Esophagus mucosa (tissue), 1 donor: ENCODE measurements at regions not wholly inside any gene's neighbourhood (a gene's known extent, or its start where the extent isn't known, plus 50 kb on each side); places are given as distances from the start of the nearest gene placed in this dataset.

ENCODE experiments used
- ATAC-seq: fragments of 200-7000 bp; cut with Tn5 transposase; one replicate; pipeline ENCODE4 v1.9.1; 2020
- donor health status: DM: yes; HTN: yes; CAD: no.

DNA sequence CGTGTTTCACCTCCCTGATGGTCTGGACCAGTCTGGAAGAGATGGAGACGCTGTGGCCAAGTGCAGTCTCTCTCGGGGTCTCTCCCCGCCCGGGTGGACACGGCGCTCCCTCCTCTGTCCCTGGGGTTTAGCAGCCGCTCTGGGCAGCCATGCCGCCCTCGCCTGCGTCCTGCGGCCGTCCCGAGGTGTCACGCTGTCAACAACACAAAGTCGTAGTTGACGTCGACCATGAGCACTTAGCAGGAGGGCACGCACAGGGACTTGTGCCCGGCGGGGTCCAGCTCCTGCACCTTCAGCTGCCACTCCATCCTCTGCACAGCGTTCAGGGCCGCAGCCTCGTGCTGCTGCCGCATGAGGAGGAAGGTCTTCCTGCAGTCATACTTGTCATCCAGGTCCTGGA, 368.9 kb downstream of the CDH9 start:
- no peak for ATAC-seq

GRCh38 chr5:26669031-26669430, 369.4 kb downstream of the CDH9 start:
- ATAC-seq: no peak

DNA sequence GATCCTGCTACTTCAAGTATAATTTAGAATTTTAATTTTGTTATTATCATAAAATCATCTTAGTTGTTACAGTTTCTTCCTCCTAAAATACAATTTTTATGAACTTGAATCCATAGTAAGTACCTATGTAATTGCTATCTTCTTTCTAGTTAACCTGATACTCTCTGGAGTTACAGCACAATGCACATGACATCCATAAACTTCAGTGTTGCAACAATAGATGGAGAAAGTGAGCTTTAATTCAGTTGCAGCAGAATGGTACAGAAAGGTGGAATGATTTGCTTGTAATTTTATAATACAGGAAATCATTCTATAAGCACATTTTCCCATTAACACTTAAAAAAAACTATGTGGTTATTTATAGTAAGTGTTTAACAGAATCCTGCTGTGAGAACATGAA, 372.0 kb downstream of the CDH9 start:
- no peak for ATAC-seq

GRCh38 chr5:26663500-26663899, 374.9 kb downstream of the CDH9 start:
- ATAC-seq: no peak

GRCh38 chr5:26662806-26663360, 375.5 kb downstream of the CDH9 start:
- ATAC-seq: no peak

- no peak for ATAC-seq
Measured at GRCh38 chr5:26660116-26660515, 378.3 kb downstream of the CDH9 start.

- ATAC-seq: no peak
Measured at GRCh38 chr5:26649000-26649399, 389.4 kb downstream of the CDH9 start.

GRCh38 chr5:26647781-26648180, 390.6 kb downstream of the CDH9 start:
- no peak for ATAC-seq

DNA sequence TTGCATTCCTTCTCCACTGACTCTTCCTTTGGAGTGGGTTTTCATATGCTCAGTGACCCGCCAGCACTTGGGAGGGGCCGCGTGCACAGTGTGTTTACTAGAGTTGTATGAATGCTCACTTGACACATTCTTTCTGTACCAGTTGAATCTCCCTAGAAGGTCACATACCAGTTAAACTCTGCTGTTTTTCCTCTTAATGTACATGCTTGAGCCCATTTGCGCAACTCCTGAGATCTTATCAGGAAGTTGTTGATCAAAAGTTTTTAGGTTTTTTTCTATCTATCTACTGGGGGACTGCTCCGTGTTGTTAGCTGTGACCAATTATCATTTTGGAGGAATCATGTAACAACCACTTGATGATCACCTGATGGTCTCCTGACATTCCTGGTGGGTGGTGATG, 392.7 kb downstream of the CDH9 start:
- ATAC-seq: no peak

DNA sequence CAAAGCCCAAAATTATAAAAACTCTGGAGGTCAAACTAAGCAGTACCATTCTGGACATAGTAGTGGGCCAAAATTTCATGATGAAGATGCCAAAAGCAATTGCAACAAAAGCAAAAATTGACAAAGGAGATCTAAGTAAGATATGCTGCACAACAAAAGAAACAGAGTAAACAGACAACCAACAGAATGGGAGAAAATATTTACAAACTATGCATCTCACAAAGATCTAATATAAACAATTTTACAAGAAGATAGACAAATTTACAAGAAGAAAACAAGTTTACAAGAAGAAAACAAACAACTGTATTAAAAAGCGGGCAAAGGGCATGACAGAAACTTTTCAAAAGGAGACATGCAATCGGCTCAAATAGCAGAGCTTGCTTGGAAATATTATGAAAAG, 396.9 kb downstream of the CDH9 start:
- no peak for ATAC-seq

- ATAC-seq: no peak
Measured at GRCh38 chr5:26625099-26625498, 413.3 kb downstream of the CDH9 start.

- no peak for ATAC-seq
Measured at GRCh38 chr5:26622947-26623346, 415.4 kb downstream of the CDH9 start.

- ATAC-seq: no peak
Measured at GRCh38 chr5:26610577-26610976, 427.8 kb downstream of the CDH9 start.

GRCh38 chr5:26601563-26601962, 436.8 kb downstream of the CDH9 start:
- no peak for ATAC-seq

GRCh38 chr5:26582350-26583045, 455.9 kb downstream of the CDH9 start:
- ATAC-seq: no peak

DNA sequence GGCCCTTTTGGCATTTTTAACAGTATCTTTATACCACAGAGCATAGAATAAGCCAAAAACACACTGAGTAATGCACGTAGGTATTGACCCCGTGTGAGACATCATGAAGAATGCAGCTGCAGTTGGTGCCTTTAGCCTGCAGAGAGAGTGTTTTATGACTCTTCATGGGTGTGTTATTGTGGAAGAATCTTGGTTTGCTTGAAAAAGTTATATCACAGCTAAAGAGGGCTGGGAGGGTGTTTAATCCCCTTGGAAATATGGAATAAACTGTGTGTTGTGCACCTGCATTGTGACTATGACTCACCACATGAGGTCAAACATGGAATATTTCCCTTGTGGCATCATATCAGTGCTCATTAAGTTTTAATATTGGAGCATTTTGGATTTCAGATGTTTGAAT, 458.7 kb downstream of the CDH9 start:
- ATAC-seq: no peak

GRCh38 chr5:26578002-26578401, 460.4 kb downstream of the CDH9 start:
- no peak for ATAC-seq

DNA sequence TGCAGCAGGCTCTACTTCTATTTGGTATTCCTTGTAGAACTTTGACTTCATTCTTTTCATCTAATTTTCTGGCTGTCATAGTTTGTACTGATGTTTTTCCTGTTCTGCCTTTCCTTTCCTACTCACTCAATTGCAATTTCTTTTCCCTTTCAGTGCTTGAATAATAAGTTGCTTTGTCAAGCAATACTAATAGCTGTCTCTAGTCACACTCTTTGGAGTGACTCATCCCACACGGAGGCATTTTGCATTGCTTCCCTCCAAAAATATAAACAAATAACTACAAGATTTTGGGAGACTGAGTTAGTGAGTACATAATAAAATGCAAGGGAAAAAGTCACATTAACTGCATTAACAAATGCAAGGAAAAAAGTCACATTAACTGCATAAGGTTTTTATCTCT, 465.9 kb downstream of the CDH9 start:
- ATAC-seq: no peak

DNA sequence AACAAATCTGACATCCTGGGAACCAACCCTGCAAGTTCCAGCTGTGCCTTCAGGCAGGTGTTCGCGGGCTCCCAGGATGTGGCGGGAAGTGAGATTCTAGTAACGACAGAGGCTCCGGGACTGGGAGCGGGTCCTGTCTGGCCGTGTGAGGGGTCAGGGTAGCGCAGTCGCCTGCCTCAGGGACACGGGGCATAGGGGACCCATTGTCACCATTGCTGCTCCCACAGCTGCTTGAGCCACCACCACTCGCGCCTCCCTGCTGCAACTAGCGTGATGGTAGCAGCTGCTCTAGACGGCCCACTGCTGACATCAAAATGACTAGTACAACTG, 468.5 kb downstream of the CDH9 start:
- ATAC-seq: no peak

DNA sequence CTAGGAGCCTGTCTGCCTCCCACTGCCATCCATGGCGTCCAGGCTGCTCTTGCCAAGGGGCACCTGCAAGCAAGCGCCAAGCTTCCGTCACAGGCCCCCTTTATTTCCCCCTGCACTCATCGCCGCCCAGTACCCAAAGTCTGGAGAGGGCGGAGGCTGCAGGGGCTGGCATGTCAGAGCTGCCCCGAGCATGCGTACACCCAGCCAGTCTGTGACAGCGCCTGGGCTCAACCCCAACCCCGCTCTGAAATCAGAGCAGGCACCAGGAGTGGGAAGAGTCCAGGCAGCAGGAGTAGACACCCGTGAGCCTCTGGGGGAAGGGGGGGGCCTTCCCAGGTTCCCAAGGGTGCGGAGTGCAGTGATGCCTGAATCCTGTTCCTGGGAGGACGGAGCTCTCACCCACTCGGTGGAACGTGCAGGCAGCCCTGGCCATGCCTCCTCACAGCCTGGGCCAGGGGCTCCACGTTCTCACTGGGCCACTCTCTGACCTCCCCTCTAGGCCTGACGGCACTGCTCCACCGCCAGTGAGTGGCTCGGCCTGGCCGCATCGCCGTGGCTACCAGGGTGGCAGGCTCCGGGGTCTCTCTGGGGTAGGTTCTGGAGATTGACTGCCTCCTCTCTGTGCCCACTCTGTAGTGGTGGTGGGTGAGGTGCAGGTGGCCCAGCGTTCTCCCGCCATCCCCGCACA, 469.0 kb downstream of the CDH9 start:
- ATAC-seq: no peak

GRCh38 chr5:26568316-26568715, 470.1 kb downstream of the CDH9 start:
- ATAC-seq: no peak

DNA sequence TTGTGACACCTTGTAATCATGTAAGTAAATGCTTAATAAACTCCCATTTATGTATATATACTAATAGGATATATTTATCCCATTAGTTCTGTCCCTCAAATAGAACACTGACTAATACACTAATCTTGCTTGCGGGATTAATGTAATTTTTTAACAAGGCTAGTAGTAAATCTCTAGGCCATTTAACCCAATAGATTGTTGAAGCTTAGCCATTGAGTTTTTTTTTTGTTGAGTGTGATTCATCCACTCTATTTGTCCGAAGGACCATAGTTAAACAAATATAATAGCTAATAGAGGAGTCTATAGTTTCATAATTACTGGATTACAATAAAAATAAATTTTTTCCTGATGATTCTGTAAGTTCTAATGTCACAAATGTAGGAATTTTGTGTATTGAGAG, 474.4 kb downstream of the CDH9 start:
- ATAC-seq: no peak

DNA sequence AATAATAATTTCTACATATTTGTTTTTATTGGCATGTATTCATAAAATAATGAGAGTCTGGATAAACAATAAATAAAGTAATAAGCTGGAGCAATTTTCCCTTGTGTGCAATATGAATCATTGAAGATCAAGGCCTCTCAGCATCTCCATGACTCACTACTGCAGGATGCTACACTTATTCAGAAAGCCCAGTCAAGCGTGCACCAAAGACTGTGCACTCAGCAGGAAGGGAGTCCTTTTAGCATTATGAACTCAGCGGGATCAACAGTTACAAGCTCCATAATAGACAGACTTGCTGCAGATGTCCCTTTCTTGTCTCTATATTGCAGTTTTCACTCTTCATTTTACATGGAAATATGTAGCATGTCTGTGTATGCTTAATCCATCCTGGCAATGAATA, 485.3 kb downstream of the CDH9 start:
- ATAC-seq: peak; percentile 55

DNA sequence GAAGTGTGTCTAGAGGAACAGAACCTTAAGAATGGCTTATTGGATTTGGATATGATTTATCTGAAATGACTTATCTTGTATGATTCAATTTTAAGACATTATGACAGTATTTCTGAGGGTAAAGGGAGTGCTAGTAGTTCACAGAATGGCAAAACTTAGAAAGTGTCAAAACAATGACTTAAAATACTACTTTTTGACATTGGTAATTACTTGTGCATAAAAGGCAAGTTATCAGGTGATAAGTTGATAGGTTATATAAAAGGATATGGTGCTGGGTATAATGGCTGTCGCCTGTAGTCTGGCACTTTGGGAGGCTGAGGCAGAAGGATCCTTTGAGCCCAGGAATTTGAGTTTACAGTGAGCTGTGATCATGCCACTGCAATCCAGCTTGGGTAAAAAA, 494.4 kb downstream of the CDH9 start:
- no peak for ATAC-seq

- ATAC-seq: no peak
Measured at GRCh38 chr5:26538226-26538625, 500.2 kb downstream of the CDH9 start.
